ENCODE measurements at regions not wholly inside any gene's neighbourhood (a gene's known extent, or its start where the extent isn't known, plus 50 kb on each side); places are given as distances from the start of the nearest gene placed in this dataset.
A peak's percentile ranks its signal among the peaks of the same experiment; 100 is the strongest.

GRCh38 chr2:59236723-59237122 is 995.6 kb upstream of the FANCL start:
- Histone ChIP-seq H3K9ac (ENCODE audit: low read length) (no peak overlapping the region), H3K4me1 (ENCODE audit: low read length) (peaks cover 7% of the 10 kb centered on the region), H3K9me3 (replicated peaks; ENCODE audit: insufficient read depth, low read length) (no peaks in the 10 kb centered on the region), H4K20me1 (ENCODE audit: insufficient read depth, low read length) (no peaks in the 10 kb centered on the region), H3K9me2 (replicated peaks; ENCODE audit: insufficient read depth, low read length) (no peaks in the 10 kb centered on the region), H3K4me2 (ENCODE audit: low read depth, low read length) (no peak overlapping the region), H3K36me3 (replicated peaks; ENCODE audit: insufficient read depth, low read length) (no peaks in the 10 kb centered on the region), H3F3A (ENCODE audit: insufficient read depth, low read length) (no peaks in the 10 kb centered on the region; the same call in 1 of the 2 replicates), H3K79me2 (ENCODE audit: low read length) (no peaks in the 10 kb centered on the region), H2AFZ (ENCODE audit: low read length) (no peak overlapping the region), H3K27ac (ENCODE audit: low read length) (no peak overlapping the region), H3K4me3 (ENCODE audit: low read length) (no peak overlapping the region), H3K27me3 (replicated peaks; ENCODE audit: insufficient read depth, low read length) (no peaks in the 10 kb centered on the region)
- TF ChIP-seq EZH2 (optimal IDR thresholded peaks at IDR 0.05; ENCODE audit: low read depth, low read length) (no peak), EZH2phosphoT487 (IDR thresholded peaks at IDR 0.05; ENCODE audit: low read length) (no peak)
- no peak for DNase-seq

- Histone ChIP-seq H2AFZ (ENCODE audit: low read length) (no peak overlapping the region), H3K4me2 (ENCODE audit: low read depth, low read length) (no peak overlapping the region), H3K9me3 (replicated peaks; ENCODE audit: insufficient read depth, low read length) (no peaks in the 10 kb centered on the region), H3K27me3 (replicated peaks; ENCODE audit: insufficient read depth, low read length) (no peaks in the 10 kb centered on the region), H3K9ac (ENCODE audit: low read length) (no peak overlapping the region), H4K20me1 (ENCODE audit: insufficient read depth, low read length) (no peaks in the 10 kb centered on the region), H3K9me2 (replicated peaks; ENCODE audit: insufficient read depth, low read length) (no peaks in the 10 kb centered on the region), H3K36me3 (replicated peaks; ENCODE audit: insufficient read depth, low read length) (no peaks in the 10 kb centered on the region), H3F3A (ENCODE audit: insufficient read depth, low read length) (no peaks in the 10 kb centered on the region; the same call in 1 of the 2 replicates), H3K4me3 (ENCODE audit: low read length) (no peak overlapping the region), H3K27ac (ENCODE audit: low read length) (no peak overlapping the region), H3K4me1 (ENCODE audit: low read length) (peaks cover 7% of the 10 kb centered on the region), H3K79me2 (ENCODE audit: low read length) (no peaks in the 10 kb centered on the region)
- TF ChIP-seq EZH2phosphoT487 (IDR thresholded peaks at IDR 0.05; ENCODE audit: low read length), result no peak
- TF ChIP-seq EZH2 (optimal IDR thresholded peaks at IDR 0.05; ENCODE audit: low read depth, low read length), result no peak
- no peak for TF ChIP-seq CTCF (IDR thresholded peaks at IDR 0.05; ENCODE audit: low read length)
- DNase-seq, result no peak
Observed at GRCh38 chr2:59233920-59234319, 992.8 kb upstream of the FANCL start.

- H3K9ac ChIP-seq (ENCODE audit: low read length), result no peak overlapping the region
Observed at GRCh38 chr2:59233448-59233847, 992.3 kb upstream of the FANCL start.

More at GRCh38 chr2:59233448-59233847, 992.3 kb upstream of the FANCL start:
- Histone ChIP-seq H3K27me3 (replicated peaks; ENCODE audit: insufficient read depth, low read length) (no peaks in the 10 kb centered on the region), H3K4me1 (ENCODE audit: low read length) (peaks cover 7% of the 10 kb centered on the region), H3K4me3 (ENCODE audit: low read length) (no peak overlapping the region), H3K36me3 (replicated peaks; ENCODE audit: insufficient read depth, low read length) (no peaks in the 10 kb centered on the region), H3K27ac (ENCODE audit: low read length) (no peak overlapping the region), H3K79me2 (ENCODE audit: low read length) (no peaks in the 10 kb centered on the region), H3K9me3 (replicated peaks; ENCODE audit: insufficient read depth, low read length) (no peaks in the 10 kb centered on the region), H3K4me2 (ENCODE audit: low read depth, low read length) (peak overlapping the region; percentile 40; the same call in 1 of the 2 replicates), H4K20me1 (ENCODE audit: insufficient read depth, low read length) (no peaks in the 10 kb centered on the region), H3F3A (ENCODE audit: insufficient read depth, low read length) (no peaks in the 10 kb centered on the region; the same call in 1 of the 2 replicates), H2AFZ (ENCODE audit: low read length) (no peak overlapping the region), H3K9me2 (replicated peaks; ENCODE audit: insufficient read depth, low read length) (no peaks in the 10 kb centered on the region)
- DNase-seq, result no peak
- TF ChIP-seq EZH2 (optimal IDR thresholded peaks at IDR 0.05; ENCODE audit: low read depth, low read length) (no peak), CTCF (IDR thresholded peaks at IDR 0.05; ENCODE audit: low read length) (no peak), EZH2phosphoT487 (IDR thresholded peaks at IDR 0.05; ENCODE audit: low read length) (no peak)

Data from MM.1S (cell line).